ENCODE measurements at regions not wholly inside any gene's neighbourhood (a gene's known extent, or its start where the extent isn't known, plus 50 kb on each side); places are given as distances from the start of the nearest gene placed in this dataset.

DNA sequence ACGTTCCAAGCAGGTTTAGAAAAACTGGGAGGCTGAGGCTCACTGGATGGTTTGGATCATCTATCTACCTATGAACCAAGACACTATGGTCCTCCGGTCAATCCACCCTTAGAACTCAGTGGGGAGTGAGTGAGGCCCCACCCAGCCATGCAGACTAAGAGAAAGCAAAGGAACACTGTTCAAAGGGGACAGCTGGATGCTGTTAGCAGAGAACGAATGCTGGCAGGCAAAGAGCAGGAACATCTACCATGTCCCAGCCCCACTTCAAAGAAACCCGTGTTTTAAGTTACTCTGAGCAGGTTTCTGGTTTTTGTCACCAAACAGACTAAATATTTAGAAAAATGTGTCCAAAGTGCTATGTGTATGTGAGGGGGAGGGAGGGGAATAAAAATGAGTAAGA, 183.4 kb upstream of the XYLT1 start:
- no peak for DNase-seq (ENCODE audit: low read depth)

DNA sequence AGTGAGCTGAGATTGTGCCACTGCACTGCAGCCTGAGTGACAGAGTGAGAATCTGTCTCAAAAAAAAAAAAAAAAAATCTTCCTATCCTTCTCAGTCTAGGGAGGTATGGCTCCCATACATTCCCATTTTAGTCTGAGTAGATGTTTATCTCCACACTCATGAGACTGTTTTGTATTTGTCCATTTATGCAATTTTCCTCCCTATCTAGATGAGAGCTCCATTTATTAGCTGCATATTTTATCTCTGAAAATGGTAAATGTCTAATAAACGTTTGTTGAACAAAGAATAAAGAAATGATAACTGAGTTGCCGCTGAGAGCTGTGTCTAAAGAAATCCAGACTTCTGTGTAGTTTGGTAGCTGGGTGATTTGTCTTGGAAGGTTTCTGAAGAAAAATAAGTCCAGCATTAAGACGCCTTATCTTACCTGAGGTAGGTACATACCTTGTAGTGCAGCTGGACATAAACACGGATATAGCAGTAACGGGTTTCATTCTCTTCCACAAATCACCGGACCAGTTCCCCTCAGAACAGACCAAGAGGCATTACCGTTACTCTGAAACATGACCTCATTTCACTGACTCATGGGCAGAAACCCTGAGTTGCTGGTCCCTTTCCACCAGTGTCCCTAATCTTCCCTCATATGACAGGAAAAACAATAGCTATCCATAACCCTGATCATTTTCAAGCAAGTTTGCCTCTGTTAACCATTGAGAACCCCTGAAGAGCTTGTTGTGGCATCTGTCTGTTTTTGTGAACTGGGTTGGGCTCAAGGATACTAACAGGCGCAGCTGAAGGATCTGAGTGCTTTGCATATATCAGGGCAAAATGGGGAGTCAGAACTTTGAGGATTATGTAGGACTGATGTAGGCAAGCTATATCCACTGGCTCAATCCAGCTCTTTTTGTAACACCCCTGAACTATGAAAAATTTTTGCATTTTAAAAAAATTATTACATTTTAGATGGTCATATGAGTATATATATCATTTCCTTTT, 177.4 kb upstream of the XYLT1 start:
- no peak for DNase-seq (ENCODE audit: low read depth)

DNA sequence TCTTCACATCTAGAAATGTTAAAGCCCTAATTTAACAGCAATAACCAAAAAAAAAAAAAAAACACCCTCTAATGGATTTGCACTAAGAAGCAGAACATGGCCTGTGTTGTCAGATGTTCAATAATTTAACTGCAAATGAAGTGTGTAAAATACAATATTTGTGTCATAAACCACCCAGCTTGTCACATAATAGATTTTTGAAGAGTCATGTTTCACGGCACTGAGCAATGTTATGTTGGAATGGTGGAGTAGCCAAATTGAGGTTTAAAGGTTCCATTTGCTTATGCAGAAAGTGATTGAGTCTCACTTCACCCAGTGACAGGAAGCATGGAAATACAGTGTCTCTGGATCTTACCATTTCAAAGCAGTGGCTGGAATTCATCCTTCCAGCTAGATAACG, 173.2 kb upstream of the XYLT1 start:
- DNase-seq (ENCODE audit: low read depth), result no peak

DNA sequence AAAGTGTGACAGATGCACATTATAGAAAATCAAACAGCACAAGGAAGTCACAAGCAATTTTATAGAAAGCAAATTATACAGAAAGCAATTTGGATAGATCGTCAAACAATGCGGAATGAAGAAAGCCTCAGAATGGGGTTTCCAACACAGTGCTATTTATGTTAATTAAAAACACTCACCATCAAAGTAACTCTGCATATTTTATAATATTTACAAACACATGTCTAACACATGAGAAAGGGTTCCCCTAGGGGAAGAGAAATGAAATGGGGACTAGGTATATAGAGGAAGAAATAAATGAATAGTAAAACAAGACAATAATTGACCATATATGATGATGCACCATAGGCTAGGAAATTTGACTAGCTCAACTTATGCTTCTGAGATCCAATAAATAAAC, 171.2 kb upstream of the XYLT1 start:
- no peak for DNase-seq (ENCODE audit: low read depth)

DNA sequence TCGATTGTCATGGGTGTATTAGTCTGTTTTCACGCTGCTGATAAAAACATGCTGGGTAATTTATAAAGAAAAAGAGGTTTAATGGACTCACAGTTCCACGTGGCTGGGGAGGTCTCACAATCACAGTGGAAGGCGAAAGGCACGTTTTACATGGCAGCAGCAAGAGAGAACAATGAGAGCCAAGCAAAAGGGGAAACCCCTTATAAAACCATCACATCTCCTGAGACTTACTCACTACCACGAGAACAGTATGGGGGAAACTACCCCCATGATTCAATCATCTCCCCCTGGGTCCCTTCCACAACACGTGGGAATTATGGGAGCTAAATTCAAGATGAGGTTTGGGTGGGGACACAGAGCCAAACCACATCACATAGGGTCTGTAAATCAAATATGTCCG, 167.4 kb upstream of the XYLT1 start:
- no peak for DNase-seq (ENCODE audit: low read depth)

DNA sequence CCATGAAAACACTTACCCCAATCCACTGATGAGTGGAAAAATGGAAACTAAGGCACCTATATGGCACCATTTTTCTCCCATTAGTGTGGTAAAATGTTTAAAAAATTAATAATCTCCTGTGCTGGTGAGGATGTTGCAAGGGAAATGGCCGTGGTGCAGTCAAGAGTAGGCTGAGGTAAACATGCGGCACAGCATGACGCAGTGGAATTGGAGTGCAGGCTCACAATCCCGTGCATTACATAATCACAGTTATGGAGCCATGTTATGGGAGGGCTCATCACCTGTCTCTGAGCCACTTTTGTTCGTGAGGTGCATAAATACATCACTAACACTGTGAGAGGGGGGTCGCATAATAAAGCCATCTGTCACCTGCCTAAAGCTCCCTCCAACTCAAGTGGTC, 164.4 kb upstream of the XYLT1 start:
- no peak for DNase-seq (ENCODE audit: low read depth)

DNA sequence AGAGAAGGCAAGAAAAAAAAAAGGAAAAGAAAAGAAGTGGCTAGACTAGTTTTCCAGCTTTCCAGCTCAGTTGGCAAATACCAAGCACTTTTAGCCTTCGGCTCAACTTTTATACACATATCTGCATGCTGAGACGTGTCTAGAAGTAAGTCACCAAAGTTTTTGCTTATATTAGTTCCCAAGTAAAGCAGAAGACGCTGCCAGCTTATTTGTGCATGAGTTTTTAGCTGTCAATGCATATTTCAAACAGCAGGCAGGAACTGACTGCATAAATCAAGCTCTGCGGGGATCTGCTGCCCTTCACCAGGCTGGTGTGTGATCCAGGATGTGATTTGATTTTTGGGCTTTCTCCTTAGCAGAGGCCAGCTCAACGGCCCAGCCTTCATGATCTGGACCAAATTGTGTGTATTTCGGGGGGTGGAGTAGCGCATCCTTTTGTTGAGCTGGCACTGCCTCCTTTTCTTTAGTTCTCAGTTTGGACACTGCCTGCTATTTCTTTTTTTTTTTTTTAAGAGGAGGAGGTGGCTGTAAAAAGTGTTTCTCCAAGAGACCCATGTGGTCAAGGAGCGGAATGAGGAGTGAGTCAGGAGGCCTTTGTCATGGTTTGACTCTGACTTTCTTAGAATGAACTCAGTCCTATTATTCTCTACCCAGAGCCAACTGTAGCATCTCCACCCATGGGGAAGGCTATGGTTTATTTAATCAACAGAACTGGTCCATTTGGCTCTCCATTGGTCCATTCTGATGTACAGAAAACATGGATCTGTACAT, 162.6 kb upstream of the XYLT1 start:
- no peak for DNase-seq (ENCODE audit: low read depth)

DNA sequence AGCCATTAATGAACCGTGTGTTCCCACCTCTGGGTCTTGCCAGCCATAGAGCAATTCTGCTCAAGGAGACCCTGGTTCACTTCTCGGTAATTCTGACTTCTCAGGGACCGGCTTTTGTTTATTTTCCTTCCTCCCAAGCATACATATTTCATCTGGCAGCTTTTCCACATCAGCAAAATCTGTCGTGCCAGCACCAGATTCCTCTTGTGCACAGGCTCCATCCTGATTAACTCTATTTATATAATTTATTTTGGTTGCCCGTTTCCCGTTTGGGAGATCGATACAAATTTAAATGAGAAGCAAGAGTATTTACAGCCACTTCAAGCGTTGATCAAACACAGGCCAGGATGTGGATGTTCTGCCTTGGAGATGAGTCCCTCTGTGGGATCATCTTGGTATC, 161.9 kb upstream of the XYLT1 start:
- DNase-seq (ENCODE audit: low read depth), result no peak

DNA sequence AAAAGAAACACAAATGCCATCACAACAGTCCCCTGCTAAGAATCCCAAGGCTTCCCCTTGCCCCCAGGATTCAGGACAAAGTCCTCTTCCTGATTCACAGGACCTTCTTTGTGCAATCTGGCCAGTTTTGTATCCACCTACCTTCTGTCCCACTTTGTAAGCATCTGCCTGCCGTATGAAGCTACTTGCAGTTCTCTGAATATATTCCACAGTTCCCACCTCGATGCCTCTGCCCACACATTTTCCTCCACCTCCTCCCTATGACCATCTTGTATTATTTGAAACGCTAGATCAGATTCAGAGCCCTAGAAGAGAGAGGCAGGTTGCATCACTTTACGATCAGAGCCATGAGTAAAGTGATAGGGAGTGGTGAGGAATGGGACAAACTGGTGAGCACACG, 159.2 kb upstream of the XYLT1 start:
- no peak for DNase-seq (ENCODE audit: low read depth)

DNA sequence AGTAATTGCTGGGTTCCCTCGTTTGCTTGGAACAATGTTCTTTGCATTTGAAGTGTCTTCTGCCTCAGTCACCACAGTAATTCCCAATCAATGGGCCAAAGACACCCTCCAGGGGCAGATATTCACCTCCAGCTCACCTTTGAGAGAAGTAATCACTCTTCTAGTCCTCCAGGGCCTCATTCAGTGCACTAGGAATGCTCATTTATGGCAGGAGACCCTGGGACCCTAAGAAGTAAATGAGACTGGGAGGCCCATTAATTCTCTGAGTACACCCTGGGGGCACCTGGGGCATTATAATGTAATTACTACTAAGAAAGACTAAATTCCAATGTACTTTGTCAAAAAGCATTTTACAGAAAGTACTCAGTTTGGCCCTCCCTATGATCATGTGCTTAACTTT, 158.2 kb upstream of the XYLT1 start:
- DNase-seq (ENCODE audit: low read depth), result no peak

DNA sequence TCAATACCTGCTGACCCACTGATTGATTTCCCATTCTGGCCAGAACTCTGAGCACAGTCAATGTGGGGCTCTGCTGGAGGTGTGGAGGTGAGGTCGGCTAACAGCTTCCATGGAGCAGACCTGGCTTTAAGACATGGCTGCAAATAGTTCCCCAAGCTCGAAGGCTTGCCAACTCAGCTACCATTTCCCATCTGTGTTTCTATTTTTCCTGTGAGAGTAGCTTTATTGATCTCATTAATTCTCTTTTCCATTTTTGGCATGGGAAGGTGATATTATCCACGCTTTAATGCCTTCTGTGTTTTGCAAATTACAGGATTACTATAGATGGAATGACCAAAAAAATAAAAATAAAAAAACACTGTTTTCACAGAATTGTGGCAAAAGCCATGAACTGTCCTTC, 151.6 kb upstream of the XYLT1 start:
- no peak for DNase-seq (ENCODE audit: low read depth)

DNA sequence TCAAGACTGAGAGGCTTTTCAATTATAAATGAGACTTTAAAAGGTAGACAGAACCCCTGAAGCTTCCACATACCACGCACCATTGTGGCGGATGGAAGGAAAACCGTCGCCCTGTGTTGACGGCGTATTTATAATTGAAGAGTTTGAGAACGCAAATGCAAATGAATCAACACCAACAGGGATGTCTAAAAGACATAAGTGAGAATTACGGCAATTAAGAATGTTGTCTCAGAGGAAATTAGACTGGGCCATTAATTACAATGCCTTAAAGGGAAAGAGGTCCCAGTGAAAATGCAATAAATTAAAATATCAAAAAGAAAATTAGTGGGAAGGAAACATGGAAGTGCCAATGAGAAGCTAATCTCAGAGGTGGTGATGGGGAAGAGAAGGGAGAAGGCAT, 148.5 kb upstream of the XYLT1 start:
- DNase-seq (ENCODE audit: low read depth), result no peak

DNA sequence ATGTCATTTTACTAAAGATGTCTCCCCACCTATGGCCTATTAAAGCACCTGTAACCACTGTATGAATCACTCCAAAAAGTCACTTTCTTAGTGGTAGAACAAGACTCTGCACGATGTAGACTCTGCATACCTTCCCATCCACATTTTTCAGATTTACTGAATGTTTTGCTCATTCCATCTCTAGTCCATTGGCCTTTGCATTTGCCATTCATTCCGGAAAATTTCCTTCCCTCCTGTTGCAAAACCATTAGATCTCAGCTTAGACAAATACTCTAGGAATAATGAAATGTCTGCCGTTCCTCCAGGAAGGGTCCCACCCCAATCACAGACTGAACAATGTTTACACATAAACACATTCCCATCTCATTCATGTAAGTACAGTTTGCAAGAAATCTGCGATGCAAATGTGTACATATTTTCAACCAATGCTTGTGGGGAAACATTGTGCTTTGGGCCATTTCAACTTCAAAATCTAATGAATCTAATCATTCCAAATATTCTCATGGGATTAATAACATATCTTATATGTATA, 146.3 kb upstream of the XYLT1 start:
- no peak for DNase-seq (ENCODE audit: low read depth)

DNA sequence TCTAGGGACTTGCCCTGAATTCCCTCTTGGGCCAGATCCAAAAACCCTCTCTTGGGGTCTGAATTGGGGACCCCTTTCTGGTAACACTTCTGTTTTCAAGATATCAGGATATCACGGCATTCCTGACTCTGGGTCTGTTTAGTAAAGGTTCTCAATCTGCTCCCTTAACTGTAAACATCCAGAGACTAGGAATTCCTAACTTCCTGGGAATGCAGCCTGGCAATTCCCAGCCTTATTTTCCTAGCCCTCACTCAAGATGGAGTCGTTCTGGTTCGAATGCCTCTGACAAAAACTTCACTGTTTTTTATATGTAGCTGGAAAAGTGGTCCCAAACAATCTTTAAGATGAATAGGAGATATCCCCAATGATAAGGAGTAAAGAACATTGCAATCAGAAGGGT, 141.6 kb upstream of the XYLT1 start:
- DNase-seq (ENCODE audit: low read depth), result no peak

DNA sequence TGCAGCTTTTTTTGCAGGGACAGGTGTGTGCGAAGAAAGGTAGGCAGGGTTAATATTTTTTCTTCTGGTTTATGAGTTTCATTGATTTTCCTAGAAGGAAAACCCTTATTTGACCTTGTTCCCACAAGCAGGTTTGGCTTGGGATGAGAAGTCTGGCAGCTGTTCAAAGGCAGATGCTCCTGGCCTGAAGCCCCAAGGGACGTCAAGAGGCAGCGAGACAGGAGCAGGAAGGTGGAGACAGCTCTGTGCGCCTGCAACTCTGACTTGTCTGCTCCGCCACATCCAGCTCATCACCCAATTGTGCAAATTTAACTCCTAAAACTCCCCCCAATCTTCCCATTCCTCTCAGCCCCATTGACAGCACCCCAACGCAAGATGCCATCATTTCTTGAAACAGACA, 136.8 kb upstream of the XYLT1 start:
- no peak for DNase-seq (ENCODE audit: low read depth)

DNA sequence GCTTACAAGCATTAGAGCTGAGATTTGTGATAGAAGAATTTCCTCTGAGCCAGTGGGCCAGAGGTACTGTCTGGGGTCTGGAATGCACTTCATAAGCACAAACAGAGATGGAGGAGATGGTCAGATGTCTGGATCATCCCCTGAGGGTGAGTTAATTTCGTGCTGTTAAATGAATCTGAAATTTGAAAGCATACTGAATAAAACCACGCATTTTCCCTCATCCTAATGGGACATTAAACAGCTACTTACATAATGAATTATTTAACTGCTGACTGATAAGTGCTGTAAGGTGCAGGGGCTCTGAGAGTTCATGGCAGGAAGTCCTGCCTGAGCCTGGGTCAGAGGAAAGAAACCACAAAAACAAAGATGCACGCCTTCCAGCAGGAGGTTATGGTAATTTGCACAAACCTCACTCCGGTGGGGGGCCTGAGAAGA, 136.3 kb upstream of the XYLT1 start:
- DNase-seq (ENCODE audit: low read depth), result no peak

DNA sequence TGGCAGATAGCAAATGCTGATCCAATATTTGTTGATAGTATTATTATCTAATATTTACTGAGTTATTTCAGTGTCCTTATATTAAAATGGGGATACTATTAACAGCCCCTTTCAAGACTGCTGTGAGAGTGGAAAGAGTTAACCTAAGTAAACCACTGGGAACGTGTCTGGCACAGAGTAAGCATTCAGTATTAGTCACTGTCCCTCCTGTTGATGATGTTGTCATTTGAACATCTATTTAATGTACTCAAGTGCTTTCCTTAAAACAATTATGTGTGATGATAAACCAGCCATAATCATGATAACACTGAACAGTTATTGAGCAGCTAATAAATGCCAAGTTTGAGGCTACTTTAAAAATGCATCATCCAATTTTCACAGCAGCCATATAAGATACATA, 135.7 kb upstream of the XYLT1 start:
- no peak for DNase-seq (ENCODE audit: low read depth)

DNA sequence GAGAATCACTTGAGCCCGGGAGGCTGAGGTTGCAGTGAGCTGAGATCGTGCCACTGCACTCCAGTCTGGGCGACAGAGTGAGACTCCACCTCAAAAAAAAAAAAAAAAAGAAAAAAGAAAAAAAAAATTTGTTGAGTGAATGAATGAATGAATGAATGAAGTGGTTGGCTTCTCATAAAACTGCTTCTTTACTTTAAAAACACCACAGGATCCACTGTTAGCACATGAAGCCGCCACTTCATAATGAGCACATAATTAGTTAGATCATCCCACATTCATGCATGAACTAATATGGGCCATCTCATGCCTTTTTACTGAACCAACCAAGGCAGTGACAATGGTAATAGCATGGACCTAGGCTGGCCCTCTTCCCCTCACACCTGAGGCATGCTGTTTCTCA, 135.0 kb upstream of the XYLT1 start:
- DNase-seq (ENCODE audit: low read depth), result no peak

DNA sequence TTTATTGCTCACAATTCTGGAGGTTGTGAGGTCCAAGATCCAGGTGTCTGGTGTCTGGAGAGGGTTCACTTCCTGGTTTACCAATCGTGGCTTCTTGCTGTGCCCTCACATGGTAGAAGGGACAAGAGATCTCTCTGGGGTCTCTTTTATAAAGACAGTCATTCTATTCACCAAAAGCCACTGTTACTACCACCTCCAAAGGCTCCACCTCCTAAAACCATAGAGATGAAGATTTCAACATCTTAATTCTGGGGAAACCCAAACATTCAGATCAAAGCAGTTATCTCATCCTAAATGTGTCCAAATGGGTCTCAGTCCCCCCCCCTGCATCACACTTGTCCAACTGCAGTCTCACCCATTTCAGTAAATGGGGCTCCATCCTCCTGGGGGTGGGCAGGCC, 132.9 kb upstream of the XYLT1 start:
- no peak for DNase-seq (ENCODE audit: low read depth)

DNA sequence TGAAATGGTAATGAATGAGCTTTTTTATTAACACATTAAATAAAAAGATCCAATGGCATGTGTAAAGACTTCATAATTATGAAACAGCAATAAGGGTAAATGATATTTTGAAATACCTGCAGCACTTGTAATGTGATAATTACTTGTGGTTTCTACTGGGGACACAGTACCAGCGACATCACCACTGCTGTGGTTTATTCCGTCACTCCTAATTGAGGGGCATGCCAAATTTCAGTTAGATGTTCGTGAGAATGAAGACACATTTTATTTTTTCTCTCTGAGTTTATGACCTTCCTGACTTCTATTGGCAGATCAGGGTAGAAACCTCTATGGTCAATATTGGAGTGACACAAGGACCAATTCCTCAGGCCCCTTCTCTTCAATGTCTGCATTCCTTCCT, 131.9 kb upstream of the XYLT1 start:
- no peak for DNase-seq (ENCODE audit: low read depth)

DNA sequence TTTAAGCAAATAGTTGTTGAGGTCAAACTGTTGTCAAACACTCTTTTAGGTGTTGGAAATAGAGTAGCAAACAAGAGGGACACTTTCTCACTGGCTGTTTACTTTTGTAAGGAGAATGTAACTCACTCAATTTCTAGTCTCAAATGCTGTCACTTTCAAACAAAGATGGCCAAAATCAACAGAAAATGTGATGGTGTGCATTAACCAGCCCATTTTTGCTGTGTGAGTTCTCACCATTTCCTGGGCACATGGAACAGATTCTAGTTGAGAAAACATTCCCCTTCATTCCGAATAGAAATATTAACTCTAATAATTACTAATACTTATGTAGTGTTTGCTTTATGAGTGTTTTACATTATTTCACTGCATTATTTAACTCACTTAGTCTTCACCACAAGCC, 128.2 kb upstream of the XYLT1 start:
- DNase-seq (ENCODE audit: low read depth), result no peak

DNA sequence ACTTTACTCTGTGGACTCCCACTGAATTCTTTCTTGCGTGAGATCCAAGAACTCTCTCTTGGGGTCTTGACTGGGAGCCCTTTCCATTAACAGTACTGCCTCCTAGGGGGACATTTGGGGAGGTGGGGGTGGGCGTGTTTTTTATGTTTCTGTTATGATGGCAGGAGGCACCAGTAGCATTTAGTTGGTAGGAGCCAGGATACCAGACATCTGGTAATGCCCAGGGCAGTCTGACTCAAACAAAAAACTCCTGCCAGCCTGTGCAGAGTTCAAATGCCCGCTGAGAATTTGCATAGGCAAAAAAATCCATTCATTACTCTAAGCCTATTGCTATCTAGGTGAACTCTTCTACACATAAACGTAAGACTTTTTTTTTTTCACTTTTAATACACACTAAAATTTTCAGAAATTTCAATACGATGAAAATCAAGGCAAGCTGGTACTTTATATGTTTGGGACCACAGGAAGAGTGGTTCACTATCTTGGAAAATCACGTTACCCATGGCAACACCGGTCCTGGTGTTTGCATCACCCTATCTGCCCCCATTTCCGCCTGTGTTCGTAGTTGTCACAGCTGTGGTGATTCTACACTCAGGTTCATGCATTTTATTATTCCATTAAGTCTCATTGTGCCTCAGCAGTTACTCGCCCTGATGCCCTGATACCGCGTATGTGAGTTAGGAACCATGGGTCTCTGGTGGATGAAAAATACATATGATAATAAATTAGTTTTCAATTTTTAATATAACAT, 121.1 kb upstream of the XYLT1 start:
- no peak for DNase-seq (ENCODE audit: low read depth)
